ENCODE measurements at regions not wholly inside any gene's neighbourhood (a gene's known extent, or its start where the extent isn't known, plus 50 kb on each side); places are given as distances from the start of the nearest gene placed in this dataset.

GRCh38 chr13:63304497-63304896 is 1888.8 kb upstream of the PCDH20 start:
- H3K4me3 ChIP-seq (ENCODE audit: low read length), result no peak overlapping the region
- DNase-seq (ENCODE audit: low read depth), result no peak
- TF ChIP-seq CTCF (IDR thresholded peaks at IDR 0.05; ENCODE audit: insufficient read depth, low read depth, low read length, missing control alignments), result no peak

- TF ChIP-seq CTCF (IDR thresholded peaks at IDR 0.05; ENCODE audit: insufficient read depth, low read depth, low read length, missing control alignments), result no peak
- no peak overlapping the region for H3K4me3 ChIP-seq (ENCODE audit: low read length)
- DNase-seq (ENCODE audit: low read depth), result no peak
These were observed 1884.3 kb upstream of the PCDH20 start for GRCh38 chr13:63299866-63300394.

GRCh38 chr13:63297163-63297562 is 1881.5 kb upstream of the PCDH20 start:
- H3K4me3 ChIP-seq (ENCODE audit: low read length), result no peak overlapping the region
- no peak for TF ChIP-seq CTCF (IDR thresholded peaks at IDR 0.05; ENCODE audit: insufficient read depth, low read depth, low read length, missing control alignments)
- no peak for DNase-seq (ENCODE audit: low read depth)

- no peak for DNase-seq (ENCODE audit: low read depth)
- TF ChIP-seq CTCF (IDR thresholded peaks at IDR 0.05; ENCODE audit: insufficient read depth, low read depth, low read length, missing control alignments), result no peak
- H3K4me3 ChIP-seq (ENCODE audit: low read length), result no peak overlapping the region
These were observed 1876.1 kb upstream of the PCDH20 start for GRCh38 chr13:63291701-63292100.

- no peak overlapping the region for H3K4me3 ChIP-seq (ENCODE audit: low read length)
- no peak for DNase-seq (ENCODE audit: low read depth)
- no peak for TF ChIP-seq CTCF (IDR thresholded peaks at IDR 0.05; ENCODE audit: insufficient read depth, low read depth, low read length, missing control alignments)
These were observed 1872.9 kb upstream of the PCDH20 start for GRCh38 chr13:63288576-63288975.

GRCh38 chr13:63287926-63288325 is 1872.3 kb upstream of the PCDH20 start:
- DNase-seq (ENCODE audit: low read depth), result no peak
- TF ChIP-seq CTCF (IDR thresholded peaks at IDR 0.05; ENCODE audit: insufficient read depth, low read depth, low read length, missing control alignments), result no peak
- H3K4me3 ChIP-seq (ENCODE audit: low read length), result no peak overlapping the region

- no peak for DNase-seq (ENCODE audit: low read depth)
- no peak for TF ChIP-seq CTCF (IDR thresholded peaks at IDR 0.05; ENCODE audit: insufficient read depth, low read depth, low read length, missing control alignments)
- H3K4me3 ChIP-seq (ENCODE audit: low read length), result no peak overlapping the region
These were observed 1869.8 kb upstream of the PCDH20 start for GRCh38 chr13:63285426-63285825.

Measured in epithelial cell of esophagus (primary cell).